ENCODE measurements at regions not wholly inside any gene's neighbourhood (a gene's known extent, or its start where the extent isn't known, plus 50 kb on each side); places are given as distances from the start of the nearest gene placed in this dataset.

DNA sequence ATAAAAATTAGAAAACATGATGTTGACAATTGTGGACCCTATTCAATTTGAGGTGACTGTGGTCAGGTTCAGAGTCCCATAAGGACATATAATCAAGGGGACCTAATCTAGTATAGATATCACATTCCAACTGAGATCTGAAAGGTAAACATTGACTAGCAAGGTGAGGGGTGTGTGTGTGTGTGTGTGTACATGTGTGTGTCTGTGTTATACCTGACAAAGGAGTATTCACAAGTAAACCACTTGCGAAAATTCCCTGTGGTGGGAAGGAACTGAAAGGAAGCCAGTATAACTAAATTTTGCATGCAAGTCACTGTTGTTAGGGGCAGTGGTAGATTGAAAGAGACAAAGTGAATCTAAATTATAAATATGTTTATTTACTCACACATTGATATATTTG, 723.7 kb downstream of the COL12A1 start:
- BruUV-seq (replicated peaks) = no TSS peak
- Histone ChIP-seq H3K4me3 (no peak overlapping the region), H2AFZ (ENCODE audit: low read depth, low read length) (no peak overlapping the region), H3K9me3 (replicated peaks; ENCODE audit: control insufficient read depth, insufficient read depth, low read depth, low read length) (no peaks in the 10 kb centered on the region), H3K79me2 (ENCODE audit: control insufficient read depth, insufficient read depth, low read length) (no peaks in the 10 kb centered on the region), H3K4me2 (ENCODE audit: insufficient read depth, low read length) (no peak overlapping the region), H3K36me3 (ENCODE audit: control insufficient read depth, insufficient read depth, low read length) (no peaks in the 10 kb centered on the region), H4K20me1 (replicated peaks; ENCODE audit: control insufficient read depth, insufficient read depth, low read length) (no peaks in the 10 kb centered on the region), H3K9me1 (ENCODE audit: control insufficient read depth, insufficient read depth, low read length) (no peaks in the 10 kb centered on the region), H3K27me3 (ENCODE audit: control insufficient read depth in 2 of 2, insufficient read depth in 2 of 2, low read length in 2 of 2) (no peaks in the 10 kb centered on the region), H3K4me1 (replicated peaks in 1 of 2; ENCODE audit: control insufficient read depth in 2 of 2, insufficient read depth in 2 of 2, low read length in 2 of 2) (no peaks in the 10 kb centered on the region), H3K27ac (ENCODE audit: extremely low read depth, low read depth, low read length) (no peak overlapping the region), H3K9ac (ENCODE audit: insufficient read depth in 1 of 2, low read depth in 2 of 2, low read length in 2 of 2) (no peak overlapping the region)
- POLR2A ChIA-PET = no interaction called here
- intact Hi-C loops (cut with micrococcal nuclease) = no loop called here
- TF ChIP-seq ZFP36 (IDR thresholded peaks at IDR 0.05; ENCODE audit: low read depth, low read length, partially characterized antibody) (no peak), SMARCE1 (IDR thresholded peaks at IDR 0.05) (no peak), RCOR1 (IDR thresholded peaks at IDR 0.05; ENCODE audit: borderline replicate concordance in 1 of 2, low read depth in 2 of 2, low read length in 2 of 2) (no peak), ZFX (CRISPR knock-in tag; IDR thresholded peaks at IDR 0.05) (no peak), MTA3 (IDR thresholded peaks at IDR 0.05; ENCODE audit: borderline replicate concordance) (no peak), ELK1 (CRISPR knock-in tag; IDR thresholded peaks at IDR 0.05) (no peak), RBM22 (IDR thresholded peaks at IDR 0.05; ENCODE audit: low read depth, low read length, poor library complexity, severe bottlenecking) (no peak), ZNF583 (CRISPR knock-in tag; IDR thresholded peaks at IDR 0.05) (no peak)
- TF ChIP-seq, protein P1, sequence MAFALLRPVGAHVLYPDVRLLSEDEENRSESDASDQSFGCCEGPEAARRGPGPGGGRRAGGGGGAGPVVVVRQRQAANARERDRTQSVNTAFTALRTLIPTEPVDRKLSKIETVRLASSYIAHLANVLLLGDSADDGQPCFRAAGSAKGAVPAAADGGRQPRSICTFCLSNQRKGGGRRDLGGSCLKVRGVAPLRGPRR (CRISPR knock-in tag; IDR thresholded peaks at IDR 0.05) = no peak
- TF ChIP-seq, protein P2, sequence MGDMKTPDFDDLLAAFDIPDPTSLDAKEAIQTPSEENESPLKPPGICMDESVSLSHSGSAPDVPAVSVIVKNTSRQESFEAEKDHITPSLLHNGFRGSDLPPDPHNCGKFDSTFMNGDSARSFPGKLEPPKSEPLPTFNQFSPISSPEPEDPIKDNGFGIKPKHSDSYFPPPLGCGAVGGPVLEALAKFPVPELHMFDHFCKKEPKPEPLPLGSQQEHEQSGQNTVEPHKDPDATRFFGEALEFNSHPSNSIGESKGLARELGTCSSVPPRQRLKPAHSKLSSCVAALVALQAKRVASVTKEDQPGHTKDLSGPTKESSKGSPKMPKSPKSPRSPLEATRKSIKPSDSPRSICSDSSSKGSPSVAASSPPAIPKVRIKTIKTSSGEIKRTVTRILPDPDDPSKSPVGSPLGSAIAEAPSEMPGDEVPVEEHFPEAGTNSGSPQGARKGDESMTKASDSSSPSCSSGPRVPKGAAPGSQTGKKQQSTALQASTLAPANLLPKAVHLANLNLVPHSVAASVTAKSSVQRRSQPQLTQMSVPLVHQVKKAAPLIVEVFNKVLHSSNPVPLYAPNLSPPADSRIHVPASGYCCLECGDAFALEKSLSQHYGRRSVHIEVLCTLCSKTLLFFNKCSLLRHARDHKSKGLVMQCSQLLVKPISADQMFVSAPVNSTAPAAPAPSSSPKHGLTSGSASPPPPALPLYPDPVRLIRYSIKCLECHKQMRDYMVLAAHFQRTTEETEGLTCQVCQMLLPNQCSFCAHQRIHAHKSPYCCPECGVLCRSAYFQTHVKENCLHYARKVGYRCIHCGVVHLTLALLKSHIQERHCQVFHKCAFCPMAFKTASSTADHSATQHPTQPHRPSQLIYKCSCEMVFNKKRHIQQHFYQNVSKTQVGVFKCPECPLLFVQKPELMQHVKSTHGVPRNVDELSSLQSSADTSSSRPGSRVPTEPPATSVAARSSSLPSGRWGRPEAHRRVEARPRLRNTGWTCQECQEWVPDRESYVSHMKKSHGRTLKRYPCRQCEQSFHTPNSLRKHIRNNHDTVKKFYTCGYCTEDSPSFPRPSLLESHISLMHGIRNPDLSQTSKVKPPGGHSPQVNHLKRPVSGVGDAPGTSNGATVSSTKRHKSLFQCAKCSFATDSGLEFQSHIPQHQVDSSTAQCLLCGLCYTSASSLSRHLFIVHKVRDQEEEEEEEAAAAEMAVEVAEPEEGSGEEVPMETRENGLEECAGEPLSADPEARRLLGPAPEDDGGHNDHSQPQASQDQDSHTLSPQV (IDR thresholded peaks at IDR 0.05) = no peak
- TF ChIP-seq, protein P3, sequence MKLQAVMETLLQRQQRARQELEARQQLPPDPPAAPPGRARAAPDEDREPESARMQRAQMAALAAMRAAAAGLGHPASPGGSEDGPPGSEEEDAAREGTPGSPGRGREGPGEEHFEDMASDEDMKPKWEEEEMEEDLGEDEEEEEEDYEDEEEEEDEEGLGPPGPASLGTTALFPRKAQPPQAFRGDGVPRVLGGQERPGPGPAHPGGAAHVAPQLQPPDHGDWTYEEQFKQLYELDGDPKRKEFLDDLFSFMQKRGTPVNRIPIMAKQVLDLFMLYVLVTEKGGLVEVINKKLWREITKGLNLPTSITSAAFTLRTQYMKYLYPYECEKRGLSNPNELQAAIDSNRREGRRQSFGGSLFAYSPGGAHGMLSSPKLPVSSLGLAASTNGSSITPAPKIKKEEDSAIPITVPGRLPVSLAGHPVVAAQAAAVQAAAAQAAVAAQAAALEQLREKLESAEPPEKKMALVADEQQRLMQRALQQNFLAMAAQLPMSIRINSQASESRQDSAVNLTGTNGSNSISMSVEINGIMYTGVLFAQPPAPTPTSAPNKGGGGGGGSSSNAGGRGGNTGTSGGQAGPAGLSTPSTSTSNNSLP (IDR thresholded peaks at IDR 0.05; ENCODE audit: borderline replicate concordance, low read depth, low read length) = no peak
- no peak for DNase-seq (ENCODE audit: extremely low read depth in 1 of 4, low spot score in 3 of 4)
- 0% methylated on average over 1 of the region's 1 CpG for WGBS (ENCODE audit: insufficient coverage, low coverage, missing lambda C conversion rate)
- FAIRE-seq = no peak
- CTCF ChIA-PET (ENCODE audit: low intra/inter-chr PET ratio) = no interaction called here
- ATAC-seq = no peak
- in situ Hi-C loops (cut with MboI) = no loop called here

Measured in K562 (cell line).